ENCODE measurements at regions not wholly inside any gene's neighbourhood (a gene's known extent, or its start where the extent isn't known, plus 50 kb on each side); places are given as distances from the start of the nearest gene placed in this dataset.

- no peaks in the 10 kb centered on the region for H3K36me3 ChIP-seq
- no peaks in the 10 kb centered on the region for H3K4me1 ChIP-seq
- intact Hi-C loops (cut with DNase I; ENCODE audit: low total_unique reads), result no loop called here
- DNase-seq, result no peak
- ATAC-seq, result no peak
- in situ Hi-C loops (cut with MboI; ENCODE audit: low sequenced_read_pairs in 4 of 4), result no loop called here
- peaks cover 0 to 3% (median 0%) of the 10 kb centered on the region in 3 donors for H3K27me3 ChIP-seq
- no peak for TF ChIP-seq POLR2A (IDR thresholded peaks at IDR 0.05)
- no peak for TF ChIP-seq CTCF (IDR thresholded peaks at IDR 0.05 in 4 of 5, conservative IDR thresholded peaks at IDR 0.05 in 1 of 5)
- no peak overlapping the region for H3K4me3 ChIP-seq
- H3K9me3 ChIP-seq, result no peaks in the 10 kb centered on the region
- H3K27ac ChIP-seq, result no peak overlapping the region
These were observed 50.0 kb upstream of the CDIN1 start for GRCh38 chr15:36529296-36530011.

Small RNA genes in the stretch of these regions (microRNA-seq; reads per million reads assigned to microRNA genes)
- gene MIR4510 (ENCODE audit: borderline replicate concordance in 2 of 2), result 0 to 1.2 reads per million in 2 donors
